ENCODE measurements at regions not wholly inside any gene's neighbourhood (a gene's known extent, or its start where the extent isn't known, plus 50 kb on each side); places are given as distances from the start of the nearest gene placed in this dataset.
A peak's percentile ranks its signal among the peaks of the same experiment; 100 is the strongest.

- Histone ChIP-seq H3K27ac (no peak overlapping the region), H3K36me3 (no peaks in the 10 kb centered on the region), H3K9me3 (ENCODE audit: low read depth) (no peaks in the 10 kb centered on the region), H3K4me3 (no peak overlapping the region), H3K27me3 (peaks cover 1% of the 10 kb centered on the region), H3K4me1 (ENCODE audit: low read depth) (no peaks in the 10 kb centered on the region)
- DNase-seq (ENCODE audit: low read depth in 1 of 2, low spot score in 1 of 2), result no peak
- no peak for TF ChIP-seq CTCF (IDR thresholded peaks at IDR 0.05; ENCODE audit: low read depth, low read length)
Observed at GRCh38 chr20:22305381-22305780, 279.0 kb downstream of the FOXA2 start.

- H3K4me1 ChIP-seq (ENCODE audit: low read depth), result no peaks in the 10 kb centered on the region
- H3K27me3 ChIP-seq, result no peaks in the 10 kb centered on the region
- no peak overlapping the region for H3K4me3 ChIP-seq
- DNase-seq (ENCODE audit: low read depth in 1 of 2, low spot score in 1 of 2), result peak in 1 of 2 donors; percentile 4
- no peak overlapping the region for H3K27ac ChIP-seq
- H3K36me3 ChIP-seq, result no peaks in the 10 kb centered on the region
- no peak for TF ChIP-seq CTCF (IDR thresholded peaks at IDR 0.05; ENCODE audit: low read depth, low read length)
- H3K9me3 ChIP-seq (ENCODE audit: low read depth), result no peaks in the 10 kb centered on the region
Observed at GRCh38 chr20:22303523-22303922, 280.8 kb downstream of the FOXA2 start.

- Histone ChIP-seq H3K4me3 (no peak overlapping the region), H3K27me3 (no peaks in the 10 kb centered on the region), H3K36me3 (no peaks in the 10 kb centered on the region), H3K9me3 (ENCODE audit: low read depth) (no peaks in the 10 kb centered on the region), H3K27ac (no peak overlapping the region), H3K4me1 (ENCODE audit: low read depth) (no peaks in the 10 kb centered on the region)
- DNase-seq (ENCODE audit: low read depth in 1 of 2, low spot score in 1 of 2), result no peak
- TF ChIP-seq CTCF (IDR thresholded peaks at IDR 0.05; ENCODE audit: low read depth, low read length), result no peak
Observed at GRCh38 chr20:22302039-22302438, 282.3 kb downstream of the FOXA2 start.

GRCh38 chr20:22293886-22294285 lies 290.5 kb downstream of the FOXA2 start:
- H3K36me3 ChIP-seq, result no peaks in the 10 kb centered on the region
- no peak for DNase-seq (ENCODE audit: low read depth in 1 of 2, low spot score in 1 of 2)
- peaks cover 4% of the 10 kb centered on the region for H3K27me3 ChIP-seq
- no peak for TF ChIP-seq CTCF (IDR thresholded peaks at IDR 0.05; ENCODE audit: low read depth, low read length)
- no peak overlapping the region for H3K27ac ChIP-seq
- no peak overlapping the region for H3K4me3 ChIP-seq
- no peaks in the 10 kb centered on the region for H3K4me1 ChIP-seq (ENCODE audit: low read depth)
- H3K9me3 ChIP-seq (ENCODE audit: low read depth), result no peaks in the 10 kb centered on the region

- Histone ChIP-seq H3K27ac (no peak overlapping the region), H3K4me3 (no peak overlapping the region), H3K27me3 (peaks cover 4% of the 10 kb centered on the region), H3K9me3 (ENCODE audit: low read depth) (no peaks in the 10 kb centered on the region), H3K4me1 (ENCODE audit: low read depth) (no peaks in the 10 kb centered on the region), H3K36me3 (no peaks in the 10 kb centered on the region)
- no peak for TF ChIP-seq CTCF (IDR thresholded peaks at IDR 0.05; ENCODE audit: low read depth, low read length)
- no peak for DNase-seq (ENCODE audit: low read depth in 1 of 2, low spot score in 1 of 2)
Observed at GRCh38 chr20:22289442-22289841, 294.9 kb downstream of the FOXA2 start.

- no peak overlapping the region for H3K27ac ChIP-seq
- H3K4me1 ChIP-seq (ENCODE audit: low read depth), result no peaks in the 10 kb centered on the region
- TF ChIP-seq CTCF (IDR thresholded peaks at IDR 0.05; ENCODE audit: low read depth, low read length), result no peak
- H3K36me3 ChIP-seq, result no peaks in the 10 kb centered on the region
- peaks cover 4% of the 10 kb centered on the region for H3K27me3 ChIP-seq
- no peak for DNase-seq (ENCODE audit: low read depth in 1 of 2, low spot score in 1 of 2)
- H3K4me3 ChIP-seq, result no peak overlapping the region
- H3K9me3 ChIP-seq (ENCODE audit: low read depth), result no peaks in the 10 kb centered on the region
Observed at GRCh38 chr20:22288957-22289356, 295.4 kb downstream of the FOXA2 start.
